ENCODE measurements at regions not wholly inside any gene's neighbourhood (a gene's known extent, or its start where the extent isn't known, plus 50 kb on each side); places are given as distances from the start of the nearest gene placed in this dataset.

GRCh38 chr13:50449465-50449864, 394.0 kb downstream of the DLEU7 start:
- CTCF ChIA-PET: no interaction called here
- H3K27ac ChIP-seq (ENCODE audit: low read length): no peak overlapping the region
- Mint-ChIP-seq H3K27ac (no peak overlapping the region), H3K4me3 (no peak overlapping the region), H3K36me3 (no peaks in the 10 kb centered on the region), H3K9me3 (no peaks in the 10 kb centered on the region), H3K4me1 (peaks cover 0 to 2% (median 0%) of the 10 kb centered on the region in 3 donors), H3K27me3 (peaks cover 0 to 4% of the 10 kb centered on the region in 2 donors)
- H3K4me3 ChIP-seq (ENCODE audit: control insufficient read depth in 1 of 2, extremely low read depth in 1 of 2, low read length in 1 of 2): no peak overlapping the region
- DNase-seq (no peak), ATAC-seq (replicated peaks in 1 of 4) (no peak)
- no peaks in the 10 kb centered on the region for H3K27me3 ChIP-seq (replicated peaks in 1 of 2; ENCODE audit: control insufficient read depth in 2 of 2, extremely low read depth in 1 of 2, insufficient read depth in 2 of 2, low read length in 1 of 2)
- POLR2A ChIA-PET: no interaction called here
- 80% methylated on average over 1 of the region's 2 CpGs for WGBS (ENCODE audit: insufficient coverage)
- peaks cover 0 to 6% of the 10 kb centered on the region in 2 experiments for H3K4me1 ChIP-seq (ENCODE audit: control insufficient read depth in 1 of 2, extremely low read depth in 1 of 2, insufficient read depth in 2 of 2, low read length in 2 of 2)
- no peaks in the 10 kb centered on the region for H3K36me3 ChIP-seq (ENCODE audit: control insufficient read depth in 2 of 2, extremely low read depth in 1 of 2, insufficient read depth in 1 of 2, low read length in 1 of 2)
- H3K9me3 ChIP-seq: no peaks in the 10 kb centered on the region

GRCh38 chr13:50450279-50450678, 393.2 kb downstream of the DLEU7 start:
- Mint-ChIP-seq H3K4me3 (no peak overlapping the region), H3K4me1 (peaks cover 0 to 2% (median 0%) of the 10 kb centered on the region in 3 donors), H3K27me3 (peaks cover 0 to 4% of the 10 kb centered on the region in 2 donors), H3K27ac (no peak overlapping the region), H3K36me3 (no peaks in the 10 kb centered on the region), H3K9me3 (no peaks in the 10 kb centered on the region)
- DNase-seq: no peak
- CTCF ChIA-PET: no interaction called here
- H3K27ac ChIP-seq (ENCODE audit: low read length): no peak overlapping the region
- no peak for ATAC-seq (replicated peaks in 1 of 4)
- H3K4me1 ChIP-seq (ENCODE audit: control insufficient read depth in 1 of 2, extremely low read depth in 1 of 2, insufficient read depth in 2 of 2, low read length in 2 of 2): peaks cover 0 to 6% of the 10 kb centered on the region in 2 experiments
- WGBS (ENCODE audit: insufficient coverage): no CpG with 5 or more reads among the region's 2 CpGs
- H3K4me3 ChIP-seq (ENCODE audit: control insufficient read depth in 1 of 2, extremely low read depth in 1 of 2, low read length in 1 of 2): no peak overlapping the region
- H3K36me3 ChIP-seq (ENCODE audit: control insufficient read depth in 2 of 2, extremely low read depth in 1 of 2, insufficient read depth in 1 of 2, low read length in 1 of 2): no peaks in the 10 kb centered on the region
- POLR2A ChIA-PET: no interaction called here
- no peaks in the 10 kb centered on the region for H3K27me3 ChIP-seq (replicated peaks in 1 of 2; ENCODE audit: control insufficient read depth in 2 of 2, extremely low read depth in 1 of 2, insufficient read depth in 2 of 2, low read length in 1 of 2)
- no peaks in the 10 kb centered on the region for H3K9me3 ChIP-seq

GRCh38 chr13:50451609-50452008, 391.9 kb downstream of the DLEU7 start:
- Mint-ChIP-seq H3K27me3 (peaks cover 0 to 2% of the 10 kb centered on the region in 2 donors), H3K36me3 (no peaks in the 10 kb centered on the region), H3K4me1 (peaks cover 0 to 2% (median 0%) of the 10 kb centered on the region in 3 donors), H3K9me3 (no peaks in the 10 kb centered on the region), H3K27ac (no peak overlapping the region), H3K4me3 (no peak overlapping the region)
- peaks cover 0 to 6% of the 10 kb centered on the region in 2 experiments for H3K4me1 ChIP-seq (ENCODE audit: control insufficient read depth in 1 of 2, extremely low read depth in 1 of 2, insufficient read depth in 2 of 2, low read length in 2 of 2)
- no peaks in the 10 kb centered on the region for H3K27me3 ChIP-seq (replicated peaks in 1 of 2; ENCODE audit: control insufficient read depth in 2 of 2, extremely low read depth in 1 of 2, insufficient read depth in 2 of 2, low read length in 1 of 2)
- ATAC-seq (replicated peaks in 1 of 4) (no peak), DNase-seq (no peak)
- H3K4me3 ChIP-seq (ENCODE audit: control insufficient read depth in 1 of 2, extremely low read depth in 1 of 2, low read length in 1 of 2): no peak overlapping the region
- H3K27ac ChIP-seq (ENCODE audit: low read length): no peak overlapping the region
- ChIA-PET POLR2A (no interaction called here), CTCF (no interaction called here)
- no peaks in the 10 kb centered on the region for H3K36me3 ChIP-seq (ENCODE audit: control insufficient read depth in 2 of 2, extremely low read depth in 1 of 2, insufficient read depth in 1 of 2, low read length in 1 of 2)
- no peaks in the 10 kb centered on the region for H3K9me3 ChIP-seq
- WGBS (ENCODE audit: insufficient coverage): 100% methylated on average over 2 of the region's 3 CpGs

- H3K4me3 ChIP-seq (ENCODE audit: control insufficient read depth in 1 of 2, extremely low read depth in 1 of 2, low read length in 1 of 2): no peak overlapping the region
- WGBS (ENCODE audit: insufficient coverage): no CpG with 5 or more reads among the region's 1 CpG
- CTCF ChIA-PET: no interaction called here
- H3K27ac ChIP-seq (ENCODE audit: low read length): no peak overlapping the region
- Mint-ChIP-seq H3K4me1 (peaks cover 0 to 2% (median 0%) of the 10 kb centered on the region in 3 donors), H3K27me3 (no peaks in the 10 kb centered on the region), H3K27ac (no peak overlapping the region), H3K36me3 (no peaks in the 10 kb centered on the region), H3K9me3 (no peaks in the 10 kb centered on the region), H3K4me3 (no peak overlapping the region)
- POLR2A ChIA-PET: no interaction called here
- DNase-seq: no peak
- no peaks in the 10 kb centered on the region for H3K27me3 ChIP-seq (replicated peaks in 1 of 2; ENCODE audit: control insufficient read depth in 2 of 2, extremely low read depth in 1 of 2, insufficient read depth in 2 of 2, low read length in 1 of 2)
- H3K9me3 ChIP-seq: no peaks in the 10 kb centered on the region
- ATAC-seq (replicated peaks in 1 of 4): no peak
- peaks cover 0 to 6% of the 10 kb centered on the region in 2 experiments for H3K4me1 ChIP-seq (ENCODE audit: control insufficient read depth in 1 of 2, extremely low read depth in 1 of 2, insufficient read depth in 2 of 2, low read length in 2 of 2)
- no peaks in the 10 kb centered on the region for H3K36me3 ChIP-seq (ENCODE audit: control insufficient read depth in 2 of 2, extremely low read depth in 1 of 2, insufficient read depth in 1 of 2, low read length in 1 of 2)
These were observed 391.5 kb downstream of the DLEU7 start for GRCh38 chr13:50452028-50452427.

GRCh38 chr13:50452756-50453155, 390.7 kb downstream of the DLEU7 start:
- Mint-ChIP-seq H3K27ac (no peak overlapping the region), H3K4me3 (no peak overlapping the region), H3K36me3 (no peaks in the 10 kb centered on the region), H3K4me1 (peaks cover 0 to 2% (median 0%) of the 10 kb centered on the region in 3 donors), H3K27me3 (no peaks in the 10 kb centered on the region), H3K9me3 (no peaks in the 10 kb centered on the region)
- WGBS (ENCODE audit: insufficient coverage): 83% methylated on average over 1 of the region's 2 CpGs
- CTCF ChIA-PET: no interaction called here
- ATAC-seq (replicated peaks in 1 of 4) (no peak), DNase-seq (no peak)
- H3K4me3 ChIP-seq (ENCODE audit: control insufficient read depth in 1 of 2, extremely low read depth in 1 of 2, low read length in 1 of 2): no peak overlapping the region
- H3K27ac ChIP-seq (ENCODE audit: low read length): no peak overlapping the region
- H3K4me1 ChIP-seq (ENCODE audit: control insufficient read depth in 1 of 2, extremely low read depth in 1 of 2, insufficient read depth in 2 of 2, low read length in 2 of 2): peaks cover 0 to 6% of the 10 kb centered on the region in 2 experiments
- POLR2A ChIA-PET: no interaction called here
- no peaks in the 10 kb centered on the region for H3K36me3 ChIP-seq (ENCODE audit: control insufficient read depth in 2 of 2, extremely low read depth in 1 of 2, insufficient read depth in 1 of 2, low read length in 1 of 2)
- no peaks in the 10 kb centered on the region for H3K27me3 ChIP-seq (replicated peaks in 1 of 2; ENCODE audit: control insufficient read depth in 2 of 2, extremely low read depth in 1 of 2, insufficient read depth in 2 of 2, low read length in 1 of 2)
- no peaks in the 10 kb centered on the region for H3K9me3 ChIP-seq

DNA sequence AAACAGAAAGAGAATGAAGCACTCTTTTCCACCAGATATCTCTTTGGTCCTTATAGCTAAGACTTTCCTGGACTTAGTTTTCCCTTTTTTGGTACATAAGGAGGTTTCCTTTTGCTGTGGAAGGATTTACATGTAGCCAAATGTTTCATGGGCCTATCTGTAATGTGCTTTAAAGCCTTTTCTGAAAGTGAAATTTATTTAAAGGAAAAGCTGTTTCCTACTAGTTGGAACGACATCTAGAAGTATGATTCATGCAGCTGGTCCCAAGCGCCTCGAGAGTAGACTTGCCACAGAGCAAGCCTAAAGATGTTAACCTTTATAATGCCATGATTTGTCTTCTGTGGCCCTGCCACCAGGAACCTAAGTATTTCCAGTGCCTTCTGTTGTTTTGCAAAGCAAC, 390.3 kb downstream of the DLEU7 start:
- ChIA-PET POLR2A (no interaction called here), CTCF (no interaction called here)
- Histone ChIP-seq H3K4me1 (ENCODE audit: control insufficient read depth in 1 of 2, extremely low read depth in 1 of 2, insufficient read depth in 2 of 2, low read length in 2 of 2) (peaks cover 0 to 6% of the 10 kb centered on the region in 2 experiments), H3K27ac (ENCODE audit: low read length) (no peak overlapping the region), H3K9me3 (no peaks in the 10 kb centered on the region), H3K27me3 (replicated peaks in 1 of 2; ENCODE audit: control insufficient read depth in 2 of 2, extremely low read depth in 1 of 2, insufficient read depth in 2 of 2, low read length in 1 of 2) (no peaks in the 10 kb centered on the region), H3K36me3 (ENCODE audit: control insufficient read depth in 2 of 2, extremely low read depth in 1 of 2, insufficient read depth in 1 of 2, low read length in 1 of 2) (no peaks in the 10 kb centered on the region), H3K4me3 (ENCODE audit: control insufficient read depth in 1 of 2, extremely low read depth in 1 of 2, low read length in 1 of 2) (no peak overlapping the region)
- WGBS (ENCODE audit: insufficient coverage): 69% methylated on average over 3 of the region's 3 CpGs
- H3K36me3 Mint-ChIP-seq: no peaks in the 10 kb centered on the region
- no peaks in the 10 kb centered on the region for H3K9me3 Mint-ChIP-seq
- ATAC-seq (replicated peaks in 1 of 4): no peak
- peaks cover 0 to 2% (median 0%) of the 10 kb centered on the region in 3 donors for H3K4me1 Mint-ChIP-seq
- H3K27me3 Mint-ChIP-seq: no peaks in the 10 kb centered on the region
- DNase-seq: no peak
- no peak overlapping the region for H3K27ac Mint-ChIP-seq
- H3K4me3 Mint-ChIP-seq: no peak overlapping the region

- H3K4me1 ChIP-seq (ENCODE audit: control insufficient read depth in 1 of 2, extremely low read depth in 1 of 2, insufficient read depth in 2 of 2, low read length in 2 of 2): peaks cover 0 to 6% of the 10 kb centered on the region in 2 experiments
- H3K27me3 Mint-ChIP-seq: no peaks in the 10 kb centered on the region
- POLR2A ChIA-PET: interaction anchor here in 1 of 2 donors (0.6 kb wide), 1 partner anchor 17 kb away, joined by 3 read pairs; no protein-coding TSS in a partner anchor
- no peak overlapping the region for H3K27ac Mint-ChIP-seq
- peaks cover 0 to 6% (median 0%) of the 10 kb centered on the region in 3 donors for H3K4me1 Mint-ChIP-seq
- ATAC-seq (replicated peaks in 1 of 4) (no peak), DNase-seq (no peak)
- H3K27me3 ChIP-seq (replicated peaks in 1 of 2; ENCODE audit: control insufficient read depth in 2 of 2, extremely low read depth in 1 of 2, insufficient read depth in 2 of 2, low read length in 1 of 2): no peaks in the 10 kb centered on the region
- no CpG with 5 or more reads among the region's 3 CpGs for WGBS (ENCODE audit: insufficient coverage)
- no peaks in the 10 kb centered on the region for H3K36me3 Mint-ChIP-seq
- CTCF ChIA-PET: no interaction called here
- H3K4me3 Mint-ChIP-seq: no peak overlapping the region
- no peak overlapping the region for H3K27ac ChIP-seq (ENCODE audit: low read length)
- no peaks in the 10 kb centered on the region for H3K9me3 ChIP-seq
- H3K9me3 Mint-ChIP-seq: no peaks in the 10 kb centered on the region
- H3K4me3 ChIP-seq (ENCODE audit: control insufficient read depth in 1 of 2, extremely low read depth in 1 of 2, low read length in 1 of 2): no peak overlapping the region
- no peaks in the 10 kb centered on the region for H3K36me3 ChIP-seq (ENCODE audit: control insufficient read depth in 2 of 2, extremely low read depth in 1 of 2, insufficient read depth in 1 of 2, low read length in 1 of 2)
These were observed 387.4 kb downstream of the DLEU7 start for GRCh38 chr13:50456111-50456510.

Measured in T-cell (primary cell).